ENCODE measurements at regions not wholly inside any gene's neighbourhood (a gene's known extent, or its start where the extent isn't known, plus 50 kb on each side); places are given as distances from the start of the nearest gene placed in this dataset.
A peak's percentile ranks its signal among the peaks of the same experiment; 100 is the strongest.

DNA sequence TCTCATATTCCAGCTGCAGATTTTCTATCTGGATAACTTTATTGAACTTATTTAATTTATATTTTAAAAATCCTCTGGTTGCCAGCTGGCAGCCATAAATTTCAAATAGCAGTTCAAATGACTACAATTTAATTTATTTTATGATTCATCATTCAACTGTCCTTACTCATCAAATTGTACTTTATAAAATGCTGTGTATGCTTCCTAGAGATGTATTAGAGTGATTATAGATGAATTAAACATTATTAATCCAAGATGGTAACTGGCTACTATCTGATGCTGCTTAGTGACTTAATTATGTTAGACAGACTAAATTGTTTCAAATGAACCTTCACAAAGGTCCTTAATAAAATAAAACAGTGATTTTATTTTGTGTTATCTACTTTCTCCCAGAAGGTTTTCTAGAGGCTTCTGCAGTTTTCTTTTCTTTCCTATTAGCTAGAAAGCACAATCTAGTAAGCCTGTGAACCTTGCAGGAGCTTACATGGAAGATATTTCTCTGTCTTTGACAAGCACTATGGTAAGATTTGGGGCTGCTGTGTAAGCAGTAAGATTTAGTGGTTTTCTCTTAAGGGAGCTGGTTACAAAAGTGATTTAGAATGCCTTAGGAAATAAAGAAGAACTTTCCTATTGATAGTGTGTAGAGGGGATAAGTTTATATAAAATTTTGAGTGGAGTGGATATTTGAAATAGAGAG, 322.3 kb downstream of the FSIP2 start:
- POLR2A ChIA-PET, result no interaction called here
- no peaks in the 10 kb centered on the region for H3K4me1 Mint-ChIP-seq

DNA sequence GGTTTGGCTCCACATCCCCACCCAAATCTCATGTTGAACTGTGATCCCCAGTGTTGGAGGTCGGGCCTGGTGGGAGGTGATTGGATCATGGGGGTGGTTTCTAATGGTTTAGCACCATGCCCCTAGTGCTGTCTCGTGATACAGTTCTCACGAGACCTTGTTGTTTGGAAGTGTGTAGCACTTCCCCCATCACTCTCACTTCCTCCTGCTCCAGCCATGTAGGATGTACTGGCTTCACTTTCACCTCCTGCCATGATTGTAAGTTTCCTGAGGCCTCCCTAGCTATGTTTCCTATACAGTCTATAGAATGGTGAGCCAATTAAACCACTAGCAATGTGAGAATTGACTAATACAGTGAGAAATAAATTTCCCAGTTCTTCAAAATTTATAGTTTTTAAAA, 325.9 kb downstream of the FSIP2 start:
- Mint-ChIP-seq H3K9me3 (peaks cover 0 to 12% (median 0%) of the 10 kb centered on the region in 9 donors), H3K27me3 (no peaks in the 10 kb centered on the region), H3K4me1 (no peaks in the 10 kb centered on the region), H3K36me3 (peaks cover 6 to 19% (median 7%) of the 10 kb centered on the region in 3 donors), H3K4me3 (no peak overlapping the region), H3K27ac (peak overlapping the region in 1 of 10 donors; percentile 30)
- ATAC-seq, result no peak
- POLR2A ChIA-PET, result no interaction called here
- no peak for DNase-seq

More for the DNA sequence above, 322.3 kb downstream of the FSIP2 start:
- no peaks in the 10 kb centered on the region for H3K27me3 Mint-ChIP-seq
- peaks cover 6 to 20% (median 7%) of the 10 kb centered on the region in 3 donors for H3K36me3 Mint-ChIP-seq
- peaks cover 0 to 12% (median 0%) of the 10 kb centered on the region in 9 donors for H3K9me3 Mint-ChIP-seq
- no peak for ATAC-seq
- H3K4me3 Mint-ChIP-seq, result no peak overlapping the region
- no peak for DNase-seq
- H3K27ac Mint-ChIP-seq, result no peak overlapping the region

GRCh38 chr2:186065491-186065890, 326.9 kb downstream of the FSIP2 start:
- DNase-seq (no peak), ATAC-seq (no peak)
- Mint-ChIP-seq H3K9me3 (peaks cover 0 to 12% (median 0%) of the 10 kb centered on the region in 9 donors), H3K4me1 (no peaks in the 10 kb centered on the region), H3K4me3 (no peak overlapping the region), H3K27me3 (no peaks in the 10 kb centered on the region), H3K27ac (no peak overlapping the region), H3K36me3 (peaks cover 6 to 21% (median 7%) of the 10 kb centered on the region in 3 donors)
- POLR2A ChIA-PET, result no interaction called here

GRCh38 chr2:186068139-186068801, 329.7 kb downstream of the FSIP2 start:
- Mint-ChIP-seq H3K27me3 (no peaks in the 10 kb centered on the region), H3K4me3 (no peak overlapping the region), H3K4me1 (no peaks in the 10 kb centered on the region), H3K27ac (no peak overlapping the region), H3K36me3 (peaks cover 6 to 26% (median 6%) of the 10 kb centered on the region in 3 donors), H3K9me3 (peaks cover 0 to 12% (median 0%) of the 10 kb centered on the region in 9 donors)
- POLR2A ChIA-PET, result no interaction called here
- ATAC-seq (no peak), DNase-seq (no peak)

- H3K36me3 Mint-ChIP-seq, result peaks cover 13 to 30% (median 15%) of the 10 kb centered on the region in 3 donors
- POLR2A ChIA-PET, result no interaction called here
These were observed 331.1 kb downstream of the FSIP2 start for GRCh38 chr2:186069676-186070075.

DNA sequence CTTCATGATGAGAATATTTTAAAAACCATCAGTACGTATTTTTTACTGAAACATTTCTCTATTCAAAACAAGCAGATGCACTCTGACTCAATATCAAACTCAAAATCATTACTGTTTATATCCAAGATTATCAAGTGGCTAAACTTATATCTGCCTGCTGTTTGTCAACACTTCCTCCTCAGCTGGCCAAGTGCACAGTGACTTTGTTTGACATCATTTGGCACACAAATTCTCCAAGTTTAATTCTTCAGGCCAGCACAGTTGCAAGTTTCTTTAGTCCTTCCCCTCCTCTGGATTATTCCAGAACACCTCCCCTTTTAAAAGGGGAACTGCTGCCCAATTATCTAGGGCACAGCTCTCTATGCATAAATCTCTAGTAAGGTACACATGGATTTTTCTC, 346.6 kb downstream of the FSIP2 start:
- Mint-ChIP-seq H3K4me1 (no peaks in the 10 kb centered on the region), H3K27ac (no peak overlapping the region), H3K9me3 (peaks cover 0 to 9% (median 0%) of the 10 kb centered on the region in 9 donors), H3K4me3 (no peak overlapping the region), H3K27me3 (no peaks in the 10 kb centered on the region), H3K36me3 (peaks cover 6 to 23% (median 10%) of the 10 kb centered on the region in 3 donors)
- POLR2A ChIA-PET, result no interaction called here
- no peak for DNase-seq
- ATAC-seq, result no peak

More at GRCh38 chr2:186069676-186070075, 331.1 kb downstream of the FSIP2 start:
- Mint-ChIP-seq H3K9me3 (peaks cover 0 to 10% (median 0%) of the 10 kb centered on the region in 9 donors), H3K27me3 (no peaks in the 10 kb centered on the region), H3K4me3 (no peak overlapping the region), H3K4me1 (no peaks in the 10 kb centered on the region), H3K27ac (no peak overlapping the region)
- ATAC-seq, result no peak
- no peak for DNase-seq

DNA sequence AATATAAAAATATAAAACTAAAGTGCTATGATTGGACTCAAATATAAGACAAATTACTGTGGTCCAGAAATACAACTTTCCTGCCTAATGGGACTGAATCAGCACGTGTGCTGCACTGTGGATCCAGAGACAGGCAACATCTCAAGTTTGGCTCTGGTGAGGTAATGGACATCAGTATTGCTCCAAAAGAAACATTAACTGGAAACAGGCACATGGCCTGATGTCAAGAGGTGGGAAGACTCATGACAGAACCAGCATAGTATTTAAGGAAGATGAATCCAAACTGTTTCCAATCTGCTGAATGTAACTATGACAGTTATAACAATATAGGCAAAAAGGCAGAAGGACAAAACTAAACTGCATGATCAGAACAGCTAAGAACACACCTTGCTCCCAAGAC, 354.6 kb downstream of the FSIP2 start:
- Mint-ChIP-seq H3K27ac (no peak overlapping the region), H3K36me3 (peaks cover 4 to 14% (median 13%) of the 10 kb centered on the region in 3 donors), H3K9me3 (peaks cover 0 to 9% (median 4%) of the 10 kb centered on the region in 9 donors), H3K4me1 (no peaks in the 10 kb centered on the region), H3K27me3 (no peaks in the 10 kb centered on the region), H3K4me3 (no peak overlapping the region)
- no peak for ATAC-seq
- POLR2A ChIA-PET, result no interaction called here
- DNase-seq, result no peak

GRCh38 chr2:186098821-186099220, 360.2 kb downstream of the FSIP2 start:
- no peak for ATAC-seq
- no peaks in the 10 kb centered on the region for H3K27me3 Mint-ChIP-seq
- H3K4me1 Mint-ChIP-seq, result no peaks in the 10 kb centered on the region
- H3K4me3 Mint-ChIP-seq, result no peak overlapping the region
- DNase-seq, result no peak
- H3K27ac Mint-ChIP-seq, result no peak overlapping the region
- H3K9me3 Mint-ChIP-seq, result peaks cover 0 to 4% (median 0%) of the 10 kb centered on the region in 9 donors
- peaks cover 2 to 12% (median 10%) of the 10 kb centered on the region in 3 donors for H3K36me3 Mint-ChIP-seq
- POLR2A ChIA-PET, result no interaction called here

DNA sequence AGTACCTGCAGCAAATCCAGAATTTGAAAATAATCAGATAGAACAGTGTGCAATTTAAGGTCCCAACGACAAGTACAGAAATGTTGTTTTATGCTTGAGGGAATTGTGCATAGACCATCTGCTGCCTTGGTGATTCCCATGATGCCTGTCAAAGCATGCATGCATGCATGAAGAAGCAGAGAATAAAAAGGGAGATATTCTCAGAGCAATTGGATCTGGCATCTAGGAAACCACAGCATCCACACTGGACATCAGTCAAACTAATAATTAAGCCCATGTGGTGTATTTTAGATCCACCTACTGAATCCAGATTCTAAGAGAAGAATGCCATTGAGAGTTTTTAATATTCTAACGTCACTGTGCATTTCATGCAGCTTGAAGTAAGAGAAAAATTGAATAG, 361.2 kb downstream of the FSIP2 start:
- ATAC-seq (no peak), DNase-seq (no peak)
- no peaks in the 10 kb centered on the region for H3K4me1 Mint-ChIP-seq
- no peak overlapping the region for H3K27ac Mint-ChIP-seq
- H3K9me3 Mint-ChIP-seq, result peaks cover 0 to 9% (median 0%) of the 10 kb centered on the region in 9 donors
- H3K4me3 Mint-ChIP-seq, result no peak overlapping the region
- POLR2A ChIA-PET, result no interaction called here
- peaks cover 0 to 12% (median 0%) of the 10 kb centered on the region in 3 donors for H3K36me3 Mint-ChIP-seq
- H3K27me3 Mint-ChIP-seq, result no peaks in the 10 kb centered on the region

GRCh38 chr2:186100636-186101035, 362.0 kb downstream of the FSIP2 start:
- ATAC-seq (no peak), DNase-seq (no peak)
- Mint-ChIP-seq H3K4me1 (no peaks in the 10 kb centered on the region), H3K36me3 (peaks cover 0 to 11% (median 0%) of the 10 kb centered on the region in 3 donors), H3K4me3 (no peak overlapping the region), H3K27me3 (no peaks in the 10 kb centered on the region), H3K27ac (no peak overlapping the region), H3K9me3 (peaks cover 0 to 9% (median 0%) of the 10 kb centered on the region in 9 donors)
- POLR2A ChIA-PET, result no interaction called here

DNA sequence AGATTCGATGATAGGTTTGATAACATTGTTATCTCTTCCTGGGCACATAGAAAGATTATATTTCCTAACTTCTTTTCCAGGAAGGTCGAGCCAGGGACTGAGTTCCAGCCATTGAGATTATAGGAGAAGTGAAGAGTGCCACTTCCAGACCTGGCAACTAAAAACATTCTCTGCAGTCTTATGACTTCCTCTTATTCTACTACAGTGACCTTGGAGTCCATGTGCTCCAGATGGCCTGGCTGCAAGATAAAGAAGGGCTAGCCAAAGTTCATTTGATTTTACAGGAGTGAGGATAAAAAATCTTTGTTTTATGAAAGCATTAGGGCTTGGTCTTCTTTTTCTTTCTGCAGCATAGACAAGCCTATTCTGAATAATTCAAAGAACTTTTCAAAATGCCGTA, 363.0 kb downstream of the FSIP2 start:
- H3K36me3 Mint-ChIP-seq, result peaks cover 0 to 9% (median 0%) of the 10 kb centered on the region in 3 donors
- no peak overlapping the region for H3K27ac Mint-ChIP-seq
- no peak overlapping the region for H3K4me3 Mint-ChIP-seq
- ATAC-seq (no peak), DNase-seq (no peak)
- no peaks in the 10 kb centered on the region for H3K4me1 Mint-ChIP-seq
- POLR2A ChIA-PET, result no interaction called here
- H3K27me3 Mint-ChIP-seq, result no peaks in the 10 kb centered on the region
- peaks cover 0 to 12% (median 0%) of the 10 kb centered on the region in 9 donors for H3K9me3 Mint-ChIP-seq

- Mint-ChIP-seq H3K9me3 (peaks cover 0 to 17% (median 0%) of the 10 kb centered on the region in 9 donors), H3K27ac (no peak overlapping the region), H3K4me1 (peaks cover 0 to 8% (median 3%) of the 10 kb centered on the region in 4 donors), H3K36me3 (peaks cover 0 to 8% (median 7%) of the 10 kb centered on the region in 3 donors), H3K4me3 (no peak overlapping the region), H3K27me3 (no peaks in the 10 kb centered on the region)
- POLR2A ChIA-PET, result no interaction called here
- DNase-seq (no peak), ATAC-seq (no peak)
These were observed 364.7 kb downstream of the FSIP2 start for GRCh38 chr2:186103276-186103675.

GRCh38 chr2:186105016-186105724, 366.6 kb downstream of the FSIP2 start:
- Mint-ChIP-seq H3K27me3 (no peaks in the 10 kb centered on the region), H3K27ac (no peak overlapping the region), H3K9me3 (peaks cover 0 to 32% (median 4%) of the 10 kb centered on the region in 9 donors), H3K4me3 (no peak overlapping the region), H3K36me3 (peaks cover 0 to 22% (median 7%) of the 10 kb centered on the region in 3 donors), H3K4me1 (peaks cover 0 to 20% (median 11%) of the 10 kb centered on the region in 4 donors)
- POLR2A ChIA-PET, result no interaction called here
- DNase-seq (no peak), ATAC-seq (no peak)

Measured in naive thymus-derived CD8-positive, alpha-beta T cell (primary cell).